ENCODE measurements at regions not wholly inside any gene's neighbourhood (a gene's known extent, or its start where the extent isn't known, plus 50 kb on each side); places are given as distances from the start of the nearest gene placed in this dataset.

- H2AFZ ChIP-seq (ENCODE audit: low read depth, low read length): no peak overlapping the region
- H3K4me2 ChIP-seq (ENCODE audit: insufficient read depth, low read length): no peak overlapping the region
- ATAC-seq (ENCODE audit: insufficient read depth, low read depth) (no peak), DNase-seq (no peak)
- no peaks in the 10 kb centered on the region for H4K20me1 ChIP-seq (ENCODE audit: insufficient read depth, low read length)
- H3K27ac ChIP-seq (ENCODE audit: low read length): no peak overlapping the region
- H3K27me3 ChIP-seq (ENCODE audit: insufficient read depth, low read length, poor library complexity): no peaks in the 10 kb centered on the region
- peaks cover 11% of the 10 kb centered on the region for H3K9me3 ChIP-seq (ENCODE audit: insufficient read depth, low read length, severe bottlenecking)
- no peak overlapping the region for H3K9ac ChIP-seq (ENCODE audit: low read depth, low read length)
- H3K4me1 ChIP-seq (ENCODE audit: insufficient read depth, low read length): no peaks in the 10 kb centered on the region
- TF ChIP-seq EZH2 (IDR thresholded peaks at IDR 0.05; ENCODE audit: borderline replicate concordance, low read depth, low read length, severe bottlenecking) (no peak), CTCF (IDR thresholded peaks at IDR 0.05; ENCODE audit: borderline replicate concordance, extremely low read depth, low read length, poor library complexity, severe bottlenecking) (no peak)
- H3K36me3 ChIP-seq (ENCODE audit: insufficient read depth, low read length): no peaks in the 10 kb centered on the region
- H3K79me2 ChIP-seq (ENCODE audit: insufficient read depth, low read length): no peaks in the 10 kb centered on the region
- H3K4me3 ChIP-seq (ENCODE audit: low read depth in 1 of 2, low read length in 2 of 2): no peak overlapping the region
These were observed 92.1 kb downstream of the PRKAB2 start for GRCh38 chr1:147080006-147080661.

GRCh38 chr1:147079400-147080005 is 92.8 kb downstream of the PRKAB2 start:
- no peaks in the 10 kb centered on the region for H4K20me1 ChIP-seq (ENCODE audit: insufficient read depth, low read length)
- no peaks in the 10 kb centered on the region for H3K79me2 ChIP-seq (ENCODE audit: insufficient read depth, low read length)
- no peak overlapping the region for H3K4me2 ChIP-seq (ENCODE audit: insufficient read depth, low read length)
- H3K9me3 ChIP-seq (ENCODE audit: insufficient read depth, low read length, severe bottlenecking): peaks cover 11% of the 10 kb centered on the region
- ATAC-seq (ENCODE audit: insufficient read depth, low read depth) (no peak), DNase-seq (no peak)
- no peak overlapping the region for H3K4me3 ChIP-seq (ENCODE audit: low read depth in 1 of 2, low read length in 2 of 2)
- no peak overlapping the region for H3K27ac ChIP-seq (ENCODE audit: low read length)
- H3K4me1 ChIP-seq (ENCODE audit: insufficient read depth, low read length): no peaks in the 10 kb centered on the region
- TF ChIP-seq EZH2 (IDR thresholded peaks at IDR 0.05; ENCODE audit: borderline replicate concordance, low read depth, low read length, severe bottlenecking): no peak
- no peak overlapping the region for H2AFZ ChIP-seq (ENCODE audit: low read depth, low read length)
- no peaks in the 10 kb centered on the region for H3K27me3 ChIP-seq (ENCODE audit: insufficient read depth, low read length, poor library complexity)
- no peak overlapping the region for H3K9ac ChIP-seq (ENCODE audit: low read depth, low read length)
- no peaks in the 10 kb centered on the region for H3K36me3 ChIP-seq (ENCODE audit: insufficient read depth, low read length)

- ATAC-seq (ENCODE audit: insufficient read depth, low read depth): no peak
- no peaks in the 10 kb centered on the region for H3K27me3 ChIP-seq (ENCODE audit: insufficient read depth, low read length, poor library complexity)
- H3K9ac ChIP-seq (ENCODE audit: low read depth, low read length): no peak overlapping the region
- no peaks in the 10 kb centered on the region for H3K36me3 ChIP-seq (ENCODE audit: insufficient read depth, low read length)
- H2AFZ ChIP-seq (ENCODE audit: low read depth, low read length): no peak overlapping the region
- no peaks in the 10 kb centered on the region for H3K79me2 ChIP-seq (ENCODE audit: insufficient read depth, low read length)
- H3K27ac ChIP-seq (ENCODE audit: low read length): no peak overlapping the region
- H3K4me2 ChIP-seq (ENCODE audit: insufficient read depth, low read length): no peak overlapping the region
- no peak for DNase-seq
- no peaks in the 10 kb centered on the region for H3K4me1 ChIP-seq (ENCODE audit: insufficient read depth, low read length)
- H4K20me1 ChIP-seq (ENCODE audit: insufficient read depth, low read length): no peaks in the 10 kb centered on the region
- peaks cover 11% of the 10 kb centered on the region for H3K9me3 ChIP-seq (ENCODE audit: insufficient read depth, low read length, severe bottlenecking)
- H3K4me3 ChIP-seq (ENCODE audit: low read depth in 1 of 2, low read length in 2 of 2): no peak overlapping the region
- TF ChIP-seq EZH2 (IDR thresholded peaks at IDR 0.05; ENCODE audit: borderline replicate concordance, low read depth, low read length, severe bottlenecking) (no peak), CTCF (IDR thresholded peaks at IDR 0.05; ENCODE audit: borderline replicate concordance, extremely low read depth, low read length, poor library complexity, severe bottlenecking) (no peak)
These were observed 93.5 kb downstream of the PRKAB2 start for GRCh38 chr1:147078606-147079399.
